A673 (cell line): ENCODE measurements at regions not wholly inside any gene's neighbourhood (a gene's known extent, or its start where the extent isn't known, plus 50 kb on each side); places are given as distances from the start of the nearest gene placed in this dataset.

Experiments used
- BruUV-seq: library from RNA; stranded (reverse); fragments of 400-500 nt; replicated peaks from 2 replicates; lab custom pipeline; 2021; lab: Mats Ljungman, UMichigan
- CTCF ChIA-PET: fragments of 300-600 bp; sonication (Branson Sonifier 250); formaldehyde crosslinking; loops from one replicate; lab custom pipeline; 2022; ENCODE audit warnings: antibody characterized with exemption; lab: Charles Lee
- POLR2A ChIA-PET: fragments of 300-600 bp; sonication (Branson Sonifier 250); formaldehyde crosslinking; loops from one replicate; lab custom pipeline; 2022; ENCODE audit warnings: antibody characterized with exemption; ENCODE audit not compliant: low non-redundant PET; lab: Charles Lee
- DNase-seq: peaks from one replicate; pipeline ENCODE4 v3.0.0-alpha.2; 2015; ENCODE audit warnings: low spot score
- H3K27ac ChIP-seq: fragments of 200-600 bp; sonication (generic); 2 replicates; pipeline ENCODE4 v1.5.1; 2016; ENCODE audit warnings: mixed run types, low read depth, mild to moderate bottlenecking, mixed read lengths, antibody characterized with exemption, low read length; ENCODE audit not compliant: poor library complexity, severe bottlenecking
- H3K27me3 ChIP-seq: fragments of 200-600 bp; sonication (generic); replicated peaks from 2 replicates; pipeline ENCODE4 v1.6.1; 2017; ENCODE audit warnings: mixed run types, low read depth, mild to moderate bottlenecking, mixed read lengths, antibody characterized with exemption, low read length; ENCODE audit not compliant: insufficient read depth, poor library complexity
- H3K36me3 ChIP-seq: fragments of 200-600 bp; sonication (generic); 2 replicates; pipeline ENCODE4 v1.6.1; 2016; ENCODE audit warnings: mixed run types, mild to moderate bottlenecking, mixed read lengths, antibody characterized with exemption, low read length; ENCODE audit not compliant: insufficient read depth, poor library complexity, severe bottlenecking
- H3K4me1 ChIP-seq: fragments of 200-600 bp; sonication (generic); 2 replicates; pipeline ENCODE4 v1.6.1; 2017; ENCODE audit warnings: mixed run types, mild to moderate bottlenecking, mixed read lengths, antibody characterized with exemption, low read length; ENCODE audit not compliant: insufficient read depth, poor library complexity, severe bottlenecking
- H3K4me3 ChIP-seq: fragments of 200-600 bp; sonication (generic); 2 replicates; pipeline ENCODE4 v1.5.1; 2016; ENCODE audit warnings: low read depth, mixed run types, mild to moderate bottlenecking, mixed read lengths, low read length; ENCODE audit not compliant: poor library complexity, severe bottlenecking
- H3K9me3 ChIP-seq: fragments of 200-600 bp; sonication (generic); 2 replicates; pipeline ENCODE4 v1.6.1; 2016; ENCODE audit warnings: mixed run types, low read depth, mild to moderate bottlenecking, mixed read lengths, antibody characterized with exemption, low read length; ENCODE audit not compliant: poor library complexity, severe bottlenecking
- EZH2 ChIP-seq: fragments of 200-600 bp; sonication (generic); IDR thresholded peaks from 2 replicates; pipeline ENCODE4 v1.6.1; 2017; ENCODE audit warnings: borderline replicate concordance, low read depth, mild to moderate bottlenecking, mixed read lengths, antibody characterized with exemption, low read length; ENCODE audit not compliant: poor library complexity, severe bottlenecking
- intact Hi-C: fragments of 100-400 bp; cut with micrococcal nuclease; formaldehyde crosslinking; loops from one replicate; pipeline ENCODE4 v1.10.0; 2022; ENCODE audit not compliant: unreplicated experiment
- TF ChIP-seq, protein P1 (sequence below): fragments of 300-800, 200-600 bp; sonication (generic); conservative IDR thresholded peaks from 2 replicates; pipeline ENCODE4 v1.5.1; 2017; ENCODE audit warnings: low read depth, mild to moderate bottlenecking, antibody characterized with exemption, low read length, moderate library complexity, mixed read lengths

DNA sequence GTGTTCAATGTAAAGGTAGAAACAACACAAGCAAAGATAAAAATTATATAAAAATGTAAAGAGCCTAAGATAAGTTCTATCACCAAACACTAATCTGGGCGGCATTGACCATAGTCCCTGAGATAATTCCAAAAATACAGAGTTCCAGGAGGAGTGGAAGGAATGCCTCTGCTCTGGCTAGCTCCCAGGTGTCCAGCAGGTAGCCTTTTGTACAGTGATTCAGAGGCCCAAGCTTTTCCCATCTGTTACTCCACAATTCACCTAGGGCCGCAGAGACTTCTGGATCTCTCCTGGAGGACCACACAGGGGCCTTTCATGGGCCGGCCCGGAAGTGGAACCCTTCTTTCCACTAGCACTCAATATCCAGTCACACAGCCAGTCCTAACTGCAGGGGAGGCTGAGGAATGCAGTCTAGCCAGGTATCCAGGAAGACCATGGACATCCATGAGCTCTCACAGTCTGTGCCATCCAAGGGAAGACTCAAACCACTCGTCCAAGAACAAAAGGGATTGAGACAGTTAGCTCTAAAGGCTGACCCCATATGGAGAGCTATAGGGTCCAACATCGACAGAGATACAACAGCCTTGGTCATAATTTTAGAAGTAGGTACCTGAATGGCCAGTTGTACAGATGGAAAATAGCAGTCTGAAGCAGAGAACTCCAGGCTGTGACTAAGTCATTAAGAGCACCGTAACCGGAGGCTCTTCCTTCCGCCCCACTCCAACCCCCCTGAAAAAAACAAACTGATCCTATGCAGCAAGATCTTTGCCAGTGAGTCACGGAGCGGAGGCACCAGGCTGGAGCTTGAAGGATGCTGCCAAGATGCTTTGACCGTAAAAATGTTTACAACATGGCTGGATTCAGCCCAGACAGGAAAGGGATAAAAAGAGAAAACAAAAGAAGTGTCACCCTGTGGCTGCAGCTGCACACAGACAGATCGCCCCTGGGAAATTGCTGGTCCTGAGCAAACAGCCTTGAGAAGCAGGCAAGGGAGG, 204.8 kb downstream of the NUAK1 start:
- Histone ChIP-seq H3K27me3 (no peaks in the 10 kb centered on the region), H3K9me3 (no peaks in the 10 kb centered on the region), H3K4me1 (no peaks in the 10 kb centered on the region), H3K36me3 (no peaks in the 10 kb centered on the region), H3K4me3 (no peak overlapping the region), H3K27ac (no peak overlapping the region)
- DNase-seq = peak; percentile 45
- ChIA-PET POLR2A (interaction anchor here (0.6 kb wide), 1 partner anchor 34 kb away, joined by 3 read pairs; no protein-coding TSS in a partner anchor), CTCF (no interaction called here)
- no TSS peak for BruUV-seq
- TF ChIP-seq, protein P1, sequence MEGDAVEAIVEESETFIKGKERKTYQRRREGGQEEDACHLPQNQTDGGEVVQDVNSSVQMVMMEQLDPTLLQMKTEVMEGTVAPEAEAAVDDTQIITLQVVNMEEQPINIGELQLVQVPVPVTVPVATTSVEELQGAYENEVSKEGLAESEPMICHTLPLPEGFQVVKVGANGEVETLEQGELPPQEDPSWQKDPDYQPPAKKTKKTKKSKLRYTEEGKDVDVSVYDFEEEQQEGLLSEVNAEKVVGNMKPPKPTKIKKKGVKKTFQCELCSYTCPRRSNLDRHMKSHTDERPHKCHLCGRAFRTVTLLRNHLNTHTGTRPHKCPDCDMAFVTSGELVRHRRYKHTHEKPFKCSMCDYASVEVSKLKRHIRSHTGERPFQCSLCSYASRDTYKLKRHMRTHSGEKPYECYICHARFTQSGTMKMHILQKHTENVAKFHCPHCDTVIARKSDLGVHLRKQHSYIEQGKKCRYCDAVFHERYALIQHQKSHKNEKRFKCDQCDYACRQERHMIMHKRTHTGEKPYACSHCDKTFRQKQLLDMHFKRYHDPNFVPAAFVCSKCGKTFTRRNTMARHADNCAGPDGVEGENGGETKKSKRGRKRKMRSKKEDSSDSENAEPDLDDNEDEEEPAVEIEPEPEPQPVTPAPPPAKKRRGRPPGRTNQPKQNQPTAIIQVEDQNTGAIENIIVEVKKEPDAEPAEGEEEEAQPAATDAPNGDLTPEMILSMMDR = no peak
- TF ChIP-seq EZH2 = no peak
- intact Hi-C loops = no loop called here

- POLR2A ChIA-PET = no interaction called here
- no peak for DNase-seq
- Histone ChIP-seq H3K4me1 (no peaks in the 10 kb centered on the region), H3K36me3 (no peaks in the 10 kb centered on the region), H3K27ac (no peak overlapping the region), H3K4me3 (no peak overlapping the region), H3K27me3 (no peaks in the 10 kb centered on the region), H3K9me3 (no peaks in the 10 kb centered on the region)
- BruUV-seq = no TSS peak
- TF ChIP-seq EZH2 = no peak
- TF ChIP-seq, protein P1 = no peak
- intact Hi-C loops = no loop called here
- CTCF ChIA-PET = no interaction called here
Observed at GRCh38 chr12:105935106-105935505, 203.6 kb downstream of the NUAK1 start.

- H3K27me3 ChIP-seq = no peaks in the 10 kb centered on the region
- no peak for DNase-seq
- CTCF ChIA-PET = no interaction called here
- no peaks in the 10 kb centered on the region for H3K36me3 ChIP-seq
- BruUV-seq = no TSS peak
- no peaks in the 10 kb centered on the region for H3K4me1 ChIP-seq
- no peaks in the 10 kb centered on the region for H3K9me3 ChIP-seq
- H3K4me3 ChIP-seq = no peak overlapping the region
- no peak for TF ChIP-seq EZH2
- TF ChIP-seq, protein P1 = no peak
- intact Hi-C loops = no loop called here
- H3K27ac ChIP-seq = no peak overlapping the region
- POLR2A ChIA-PET = no interaction called here
Observed at GRCh38 chr12:105935981-105936380, 202.8 kb downstream of the NUAK1 start.
